ENCODE measurements at regions not wholly inside any gene's neighbourhood (a gene's known extent, or its start where the extent isn't known, plus 50 kb on each side); places are given as distances from the start of the nearest gene placed in this dataset.
"Not testable (repeated sequence)": the region's sequence is repeated elsewhere in the genome, so short reads cannot be mapped to it uniquely, and the experiment has no call there.

GRCh38 chr1:148263128-148263905, 111.2 kb upstream of the NBPF11 start:
- H3K4me3 ChIP-seq (ENCODE audit: low read depth in 1 of 3, low read length in 3 of 3) = peak overlapping the region; percentile 46 to 78 (median 75)
- no peaks in the 10 kb centered on the region for H3K27me3 ChIP-seq (ENCODE audit: control insufficient read depth in 4 of 4, insufficient read depth in 4 of 4, low read length in 3 of 4)
- peak; percentile 21 for TF ChIP-seq ZBTB33 (IDR thresholded peaks at IDR 0.05)
- no peak for TF ChIP-seq JUND (IDR thresholded peaks at IDR 0.05)
- TF ChIP-seq FOXA2 (IDR thresholded peaks at IDR 0.05) = no peak
- peak in 1 of 2 donors; percentile 10 for TF ChIP-seq RXRA (IDR thresholded peaks at IDR 0.05)
- peaks cover 0 to 7% (median 2%) of the 10 kb centered on the region in 4 donors for H3K4me1 ChIP-seq (ENCODE audit: control insufficient read depth in 4 of 4, insufficient read depth in 4 of 4, low read length in 3 of 4)
- DNase-seq (ENCODE audit: low spot score) = peak; percentile 43
- H3K9me3 ChIP-seq (ENCODE audit: control insufficient read depth in 4 of 4, low read length in 3 of 4) = no peaks in the 10 kb centered on the region
- H3K36me3 ChIP-seq (ENCODE audit: control insufficient read depth in 4 of 4, insufficient read depth in 3 of 4, low read depth in 1 of 4, low read length in 3 of 4) = no peaks in the 10 kb centered on the region
- peak overlapping the region; percentile 20 to 84 for H3K9ac ChIP-seq (ENCODE audit: low read depth in 1 of 2, low read length in 2 of 2)
- peak overlapping the region; percentile 31 to 55 for H3K27ac ChIP-seq (ENCODE audit: low read depth in 1 of 2, low read length in 2 of 2)
- 4% methylated on average over 43 of the region's 43 CpGs for WGBS

GRCh38 chr1:148261684-148262083, 109.6 kb upstream of the NBPF11 start:
- WGBS = 83% methylated on average over 3 of the region's 3 CpGs
- not testable (repeated sequence) for H3K4me1 ChIP-seq (ENCODE audit: control insufficient read depth in 4 of 4, insufficient read depth in 4 of 4, low read length in 3 of 4); DNase-seq (ENCODE audit: low spot score); H3K36me3 ChIP-seq (ENCODE audit: control insufficient read depth in 4 of 4, insufficient read depth in 3 of 4, low read depth in 1 of 4, low read length in 3 of 4); H3K27ac ChIP-seq (ENCODE audit: low read depth in 1 of 2, low read length in 2 of 2); H3K9ac ChIP-seq (ENCODE audit: low read depth in 1 of 2, low read length in 2 of 2); H3K9me3 ChIP-seq (ENCODE audit: control insufficient read depth in 4 of 4, low read length in 3 of 4); H3K4me3 ChIP-seq (ENCODE audit: low read depth in 1 of 3, low read length in 3 of 3); H3K27me3 ChIP-seq (ENCODE audit: control insufficient read depth in 4 of 4, insufficient read depth in 4 of 4, low read length in 3 of 4)

- H3K4me3 ChIP-seq (ENCODE audit: low read depth in 1 of 3, low read length in 3 of 3); DNase-seq (ENCODE audit: low spot score); H3K9me3 ChIP-seq (ENCODE audit: control insufficient read depth in 4 of 4, low read length in 3 of 4); H3K27me3 ChIP-seq (ENCODE audit: control insufficient read depth in 4 of 4, insufficient read depth in 4 of 4, low read length in 3 of 4); H3K27ac ChIP-seq (ENCODE audit: low read depth in 1 of 2, low read length in 2 of 2); H3K9ac ChIP-seq (ENCODE audit: low read depth in 1 of 2, low read length in 2 of 2); H3K36me3 ChIP-seq (ENCODE audit: control insufficient read depth in 4 of 4, insufficient read depth in 3 of 4, low read depth in 1 of 4, low read length in 3 of 4); H3K4me1 ChIP-seq (ENCODE audit: control insufficient read depth in 4 of 4, insufficient read depth in 4 of 4, low read length in 3 of 4): not testable (repeated sequence)
- WGBS = 83% methylated on average over 4 of the region's 4 CpGs
Measured at GRCh38 chr1:148257886-148258285, 105.8 kb upstream of the NBPF11 start.

- H3K27ac ChIP-seq (ENCODE audit: low read depth in 1 of 2, low read length in 2 of 2); H3K4me1 ChIP-seq (ENCODE audit: control insufficient read depth in 4 of 4, insufficient read depth in 4 of 4, low read length in 3 of 4); H3K9ac ChIP-seq (ENCODE audit: low read depth in 1 of 2, low read length in 2 of 2); H3K27me3 ChIP-seq (ENCODE audit: control insufficient read depth in 4 of 4, insufficient read depth in 4 of 4, low read length in 3 of 4); DNase-seq (ENCODE audit: low spot score); H3K4me3 ChIP-seq (ENCODE audit: low read depth in 1 of 3, low read length in 3 of 3); H3K36me3 ChIP-seq (ENCODE audit: control insufficient read depth in 4 of 4, insufficient read depth in 3 of 4, low read depth in 1 of 4, low read length in 3 of 4); H3K9me3 ChIP-seq (ENCODE audit: control insufficient read depth in 4 of 4, low read length in 3 of 4): not testable (repeated sequence)
- WGBS = 37% methylated on average over 16 of the region's 16 CpGs
- TF ChIP-seq RAD21 (IDR thresholded peaks at IDR 0.05) (peak; percentile 65 to 76), CTCF (IDR thresholded peaks at IDR 0.05; ENCODE audit: low read depth, low read length, missing input control) (peak; percentile 51)
Measured at GRCh38 chr1:148254611-148255429, 102.7 kb upstream of the NBPF11 start.

GRCh38 chr1:148253808-148254207, 101.7 kb upstream of the NBPF11 start:
- not testable (repeated sequence) for H3K9me3 ChIP-seq (ENCODE audit: control insufficient read depth in 4 of 4, low read length in 3 of 4); H3K4me3 ChIP-seq (ENCODE audit: low read depth in 1 of 3, low read length in 3 of 3); H3K27ac ChIP-seq (ENCODE audit: low read depth in 1 of 2, low read length in 2 of 2); H3K27me3 ChIP-seq (ENCODE audit: control insufficient read depth in 4 of 4, insufficient read depth in 4 of 4, low read length in 3 of 4); H3K4me1 ChIP-seq (ENCODE audit: control insufficient read depth in 4 of 4, insufficient read depth in 4 of 4, low read length in 3 of 4); H3K36me3 ChIP-seq (ENCODE audit: control insufficient read depth in 4 of 4, insufficient read depth in 3 of 4, low read depth in 1 of 4, low read length in 3 of 4); H3K9ac ChIP-seq (ENCODE audit: low read depth in 1 of 2, low read length in 2 of 2); DNase-seq (ENCODE audit: low spot score)
- 55% methylated on average over 1 of the region's 2 CpGs for WGBS

GRCh38 chr1:148248798-148249197, 96.7 kb upstream of the NBPF11 start:
- H3K9me3 ChIP-seq (ENCODE audit: control insufficient read depth in 4 of 4, low read length in 3 of 4); H3K4me1 ChIP-seq (ENCODE audit: control insufficient read depth in 4 of 4, insufficient read depth in 4 of 4, low read length in 3 of 4); DNase-seq (ENCODE audit: low spot score); H3K9ac ChIP-seq (ENCODE audit: low read depth in 1 of 2, low read length in 2 of 2); H3K27ac ChIP-seq (ENCODE audit: low read depth in 1 of 2, low read length in 2 of 2); H3K36me3 ChIP-seq (ENCODE audit: control insufficient read depth in 4 of 4, insufficient read depth in 3 of 4, low read depth in 1 of 4, low read length in 3 of 4); H3K27me3 ChIP-seq (ENCODE audit: control insufficient read depth in 4 of 4, insufficient read depth in 4 of 4, low read length in 3 of 4); H3K4me3 ChIP-seq (ENCODE audit: low read depth in 1 of 3, low read length in 3 of 3): not testable (repeated sequence)
- 65% methylated on average over 1 of the region's 2 CpGs for WGBS

Data from liver (tissue), 8 donors.